HG03432 (cell line): ENCODE measurements at regions not wholly inside any gene's neighbourhood (a gene's known extent, or its start where the extent isn't known, plus 50 kb on each side); places are given as distances from the start of the nearest gene placed in this dataset.
"Not testable (repeated sequence)": the region's sequence is repeated elsewhere in the genome, so short reads cannot be mapped to it uniquely, and the experiment has no call there.

Source experiments
- ATAC-seq: cut with Tn5 transposase; IDR thresholded peaks from one replicate; pipeline ENCODE4 v1.9.1; 2021; ENCODE audit warnings: mild to moderate bottlenecking, moderate library complexity; ENCODE audit not compliant: unreplicated experiment

GRCh38 chr4:137405833-137406232 is 126.5 kb downstream of the PCDH18 start:
- ATAC-seq: not testable (repeated sequence)

- ATAC-seq: no peak
These were observed 138.3 kb downstream of the PCDH18 start for GRCh38 chr4:137394018-137394417.

GRCh38 chr4:137393044-137393443 is 139.2 kb downstream of the PCDH18 start:
- no peak for ATAC-seq

- ATAC-seq: no peak
These were observed 141.6 kb downstream of the PCDH18 start for GRCh38 chr4:137390707-137391106.

GRCh38 chr4:137389911-137390520 is 142.3 kb downstream of the PCDH18 start:
- ATAC-seq: no peak

- no peak for ATAC-seq
These were observed 144.4 kb downstream of the PCDH18 start for GRCh38 chr4:137387924-137388323.

GRCh38 chr4:137384476-137384875 is 147.8 kb downstream of the PCDH18 start:
- ATAC-seq: no peak

- no peak for ATAC-seq
These were observed 153.5 kb downstream of the PCDH18 start for GRCh38 chr4:137378821-137379220.

GRCh38 chr4:137378393-137378792 is 153.9 kb downstream of the PCDH18 start:
- ATAC-seq: no peak

GRCh38 chr4:137376312-137376711 is 156.0 kb downstream of the PCDH18 start:
- no peak for ATAC-seq

- ATAC-seq: no peak
These were observed 157.0 kb downstream of the PCDH18 start for GRCh38 chr4:137375111-137375850.

GRCh38 chr4:137370679-137371078 is 161.6 kb downstream of the PCDH18 start:
- no peak for ATAC-seq

GRCh38 chr4:137370206-137370633 is 162.1 kb downstream of the PCDH18 start:
- ATAC-seq: no peak

- ATAC-seq: no peak
These were observed 164.7 kb downstream of the PCDH18 start for GRCh38 chr4:137367620-137368019.

GRCh38 chr4:137363496-137363895 is 168.8 kb downstream of the PCDH18 start:
- ATAC-seq: no peak

GRCh38 chr4:137361756-137362470 is 170.4 kb downstream of the PCDH18 start:
- ATAC-seq: no peak

GRCh38 chr4:137360761-137361160 is 171.5 kb downstream of the PCDH18 start:
- ATAC-seq: no peak

- ATAC-seq: no peak
These were observed 172.5 kb downstream of the PCDH18 start for GRCh38 chr4:137359691-137360315.

GRCh38 chr4:137354562-137354961 is 177.7 kb downstream of the PCDH18 start:
- not testable (repeated sequence) for ATAC-seq

GRCh38 chr4:137347371-137347770 is 184.9 kb downstream of the PCDH18 start:
- no peak for ATAC-seq

GRCh38 chr4:137345597-137345996 is 186.7 kb downstream of the PCDH18 start:
- ATAC-seq: no peak
